Gastroesophageal sphincter (tissue), 3 donors: ENCODE measurements at regions not wholly inside any gene's neighbourhood (a gene's known extent, or its start where the extent isn't known, plus 50 kb on each side); places are given as distances from the start of the nearest gene placed in this dataset.

Experiments
- EP300 ChIP-seq: sonication (generic); formaldehyde crosslinking; IDR thresholded peaks from one replicate; pipeline ENCODE4 v1.6.1; 2017; ENCODE audit warnings: antibody characterized with exemption, mild to moderate bottlenecking
- POLR2A ChIP-seq, 2 donors: fragments of 450-650 bp; IDR thresholded peaks; one replicate each; pipeline ENCODE4 v1.6.1; 2017; ENCODE audit warnings: antibody characterized with exemption in 2 of 2, mild to moderate bottlenecking in 2 of 2, moderate library complexity in 1 of 2
- TF ChIP-seq, protein P1 (sequence below), 4 experiments: fragments of 200-600 bp in 2 of 4; fragments of 450-650 bp in 2 of 4; sonication (generic) in 1 of 4; IDR thresholded peaks; one replicate each; pipeline ENCODE4 v1.5.1; 2017 to 2019; ENCODE audit warnings: antibody characterized with exemption in 4 of 4, mild to moderate bottlenecking in 2 of 4, moderate library complexity in 2 of 4

DNA sequence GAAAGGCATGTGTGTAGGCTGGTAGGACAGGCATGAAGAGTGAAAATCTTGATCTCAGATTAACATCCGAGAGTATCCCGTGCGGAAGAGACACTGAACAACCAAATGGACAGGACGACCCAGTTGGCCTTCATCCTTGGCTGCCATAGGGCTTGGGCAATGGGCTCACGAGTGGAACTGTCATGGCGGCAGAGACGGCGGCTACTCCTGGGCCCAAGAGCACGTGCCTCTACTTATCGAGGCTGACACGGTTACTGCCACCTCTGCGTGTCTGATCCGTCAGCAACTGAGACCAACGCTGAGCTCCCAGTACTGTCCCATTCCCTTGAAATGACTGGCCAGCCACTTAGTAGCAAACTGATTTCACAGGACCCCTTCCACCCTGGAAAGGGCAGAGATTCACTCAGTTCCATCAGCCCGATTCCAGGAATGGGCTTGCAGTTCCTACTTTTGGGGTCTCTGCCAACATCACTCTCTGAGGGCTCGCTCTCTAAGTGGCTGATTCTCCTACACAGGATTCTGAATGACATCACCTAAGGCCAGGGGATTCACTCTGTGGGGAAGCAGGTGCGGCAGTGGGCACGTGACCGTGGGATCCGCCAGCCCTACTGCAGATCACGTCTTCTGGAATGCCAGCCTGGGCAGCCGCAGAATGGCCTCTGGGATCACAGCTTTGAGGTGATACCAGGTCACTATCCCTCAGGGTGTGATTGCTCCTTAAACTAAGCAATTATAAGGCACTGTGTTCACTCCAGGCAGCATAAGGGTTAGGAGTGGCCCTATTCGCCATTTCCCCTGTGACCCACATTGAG is 97.8 kb downstream of the RPS6KA4 start:
- TF ChIP-seq POLR2A (IDR thresholded peaks at IDR 0.05) (no peak), EP300 (no peak)
- TF ChIP-seq, protein P1, sequence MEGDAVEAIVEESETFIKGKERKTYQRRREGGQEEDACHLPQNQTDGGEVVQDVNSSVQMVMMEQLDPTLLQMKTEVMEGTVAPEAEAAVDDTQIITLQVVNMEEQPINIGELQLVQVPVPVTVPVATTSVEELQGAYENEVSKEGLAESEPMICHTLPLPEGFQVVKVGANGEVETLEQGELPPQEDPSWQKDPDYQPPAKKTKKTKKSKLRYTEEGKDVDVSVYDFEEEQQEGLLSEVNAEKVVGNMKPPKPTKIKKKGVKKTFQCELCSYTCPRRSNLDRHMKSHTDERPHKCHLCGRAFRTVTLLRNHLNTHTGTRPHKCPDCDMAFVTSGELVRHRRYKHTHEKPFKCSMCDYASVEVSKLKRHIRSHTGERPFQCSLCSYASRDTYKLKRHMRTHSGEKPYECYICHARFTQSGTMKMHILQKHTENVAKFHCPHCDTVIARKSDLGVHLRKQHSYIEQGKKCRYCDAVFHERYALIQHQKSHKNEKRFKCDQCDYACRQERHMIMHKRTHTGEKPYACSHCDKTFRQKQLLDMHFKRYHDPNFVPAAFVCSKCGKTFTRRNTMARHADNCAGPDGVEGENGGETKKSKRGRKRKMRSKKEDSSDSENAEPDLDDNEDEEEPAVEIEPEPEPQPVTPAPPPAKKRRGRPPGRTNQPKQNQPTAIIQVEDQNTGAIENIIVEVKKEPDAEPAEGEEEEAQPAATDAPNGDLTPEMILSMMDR (IDR thresholded peaks at IDR 0.05), result no peak
